IMR-90 (cell line): ENCODE measurements at regions not wholly inside any gene's neighbourhood (a gene's known extent, or its start where the extent isn't known, plus 50 kb on each side); places are given as distances from the start of the nearest gene placed in this dataset.

Experiments used
- CTCF ChIP-seq: conservative IDR thresholded peaks from 2 replicates; pipeline ENCODE4 v1.5.1; 2012; ENCODE audit warnings: mild to moderate bottlenecking, low read depth, low read length, improper control_type of control experiment
- MAFK ChIP-seq: IDR thresholded peaks from 2 replicates; pipeline ENCODE4 v1.6.1; 2012; ENCODE audit warnings: low read depth, low read length, improper control_type of control experiment
- POLR2A ChIP-seq: IDR thresholded peaks from 2 replicates; pipeline ENCODE4 v1.6.1; 2012; ENCODE audit warnings: mild to moderate bottlenecking, low read depth, low read length

- TF ChIP-seq CTCF (no peak), MAFK (no peak), POLR2A (no peak)
Measured at GRCh38 chr10:118504044-118504443, 91.4 kb downstream of the PRLHR start.
